ENCODE measurements at regions not wholly inside any gene's neighbourhood (a gene's known extent, or its start where the extent isn't known, plus 50 kb on each side); places are given as distances from the start of the nearest gene placed in this dataset.

DNA sequence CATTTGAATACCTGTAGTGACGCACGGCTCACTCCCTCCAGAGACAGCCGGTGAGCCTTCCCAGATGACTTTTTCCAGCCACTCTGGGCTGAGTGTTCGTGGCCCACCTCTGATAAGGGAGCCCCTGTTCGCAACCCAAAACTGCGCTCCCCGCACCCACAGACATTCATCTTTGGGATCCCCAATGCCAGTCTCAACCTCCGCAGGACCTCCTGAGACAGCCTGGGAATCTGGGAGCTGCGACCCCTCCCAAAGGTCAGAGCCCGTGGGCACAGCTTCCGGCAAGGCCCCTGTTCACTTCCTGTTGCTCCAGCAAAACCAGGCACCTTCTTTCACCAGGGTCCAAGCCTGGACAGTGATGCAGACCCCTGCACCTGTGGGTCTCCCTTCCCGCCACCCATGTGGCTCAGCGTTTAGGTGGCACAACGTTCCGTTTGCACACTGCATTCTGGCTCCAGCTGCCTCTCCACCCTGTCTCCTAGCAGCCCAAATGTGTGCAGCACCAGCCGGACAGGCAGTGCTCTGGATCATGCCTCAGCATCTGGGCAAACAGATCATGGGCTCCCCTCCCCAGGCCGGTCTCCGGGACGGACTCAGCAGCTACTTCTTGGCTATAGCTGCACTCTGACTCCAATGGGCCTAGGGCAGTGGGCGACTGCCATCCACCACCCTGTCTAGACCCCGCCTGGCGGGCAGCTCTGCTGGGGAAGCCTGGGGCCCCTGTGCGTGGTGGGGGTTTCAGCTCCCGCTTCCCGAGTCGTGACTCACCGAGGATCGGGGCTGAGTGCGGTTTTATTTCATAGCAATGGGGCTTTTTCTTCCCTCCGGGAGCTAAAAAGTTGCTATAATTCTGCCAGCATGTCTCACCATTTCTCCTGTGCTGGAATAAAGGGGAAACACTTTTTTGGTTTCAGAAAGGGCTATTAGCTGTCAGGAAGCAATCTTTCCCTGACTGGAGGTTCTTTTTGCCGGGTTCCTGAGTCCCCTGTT is 156.0 kb downstream of the OLFM1 start:
- intact Hi-C loops (cut with micrococcal nuclease): no loop called here
- Mint-ChIP-seq H3K27ac (no peak overlapping the region), H3K4me1 (no peaks in the 10 kb centered on the region), H3K9me3 (ENCODE audit: insufficient read depth) (no peaks in the 10 kb centered on the region), H3K27me3 (peaks cover 15% of the 10 kb centered on the region), H3K4me3 (no peak overlapping the region)
- no peaks in the 10 kb centered on the region for H3K9me3 ChIP-seq (ENCODE audit: control extremely low read depth in 1 of 3, control insufficient read depth in 2 of 3, insufficient read depth in 1 of 3, low read length in 2 of 3)
- WGBS (ENCODE audit: insufficient coverage): 66% methylated on average over 31 of the region's 31 CpGs
- no peak overlapping the region for H2AFZ ChIP-seq (ENCODE audit: insufficient read depth, low read depth, low read length, poor library complexity, severe bottlenecking)
- H3K36me3 ChIP-seq (replicated peaks in 1 of 2; ENCODE audit: control extremely low read depth in 1 of 2, control insufficient read depth in 1 of 2, extremely low read depth in 1 of 2, insufficient read depth in 2 of 2, low read length in 1 of 2): no peaks in the 10 kb centered on the region
- ChIA-PET CTCF (no interaction called here), POLR2A (no interaction called here)
- H3K4me3 ChIP-seq (ENCODE audit: control extremely low read depth in 1 of 5, extremely low read depth in 1 of 5, insufficient read depth in 1 of 5, low read depth in 2 of 5, low read length in 4 of 5): no peak overlapping the region
- no peak overlapping the region for H3K4me2 ChIP-seq (replicated peaks; ENCODE audit: low read depth, low read length, poor library complexity, severe bottlenecking)
- no peaks in the 10 kb centered on the region for H3K79me2 ChIP-seq (ENCODE audit: control insufficient read depth, insufficient read depth, low read length)
- H3K4me1 ChIP-seq (ENCODE audit: control insufficient read depth in 2 of 2, insufficient read depth in 2 of 2, low read length in 2 of 2): no peaks in the 10 kb centered on the region
- H3K9ac ChIP-seq (ENCODE audit: low read length): no peak overlapping the region
- no peak overlapping the region for H3K27ac ChIP-seq (ENCODE audit: low read length in 2 of 2)
- ATAC-seq (ENCODE audit: low read depth) (no peak), DNase-seq (no peak)
- H4K20me1 ChIP-seq (ENCODE audit: control insufficient read depth, insufficient read depth, low read length, poor library complexity, severe bottlenecking): no peaks in the 10 kb centered on the region
- no peaks in the 10 kb centered on the region for H3K27me3 ChIP-seq (replicated peaks in 1 of 4; ENCODE audit: control extremely low read depth in 1 of 4, control insufficient read depth in 3 of 4, insufficient read depth in 4 of 4, low read length in 3 of 4)
- TF ChIP-seq, protein P1, sequence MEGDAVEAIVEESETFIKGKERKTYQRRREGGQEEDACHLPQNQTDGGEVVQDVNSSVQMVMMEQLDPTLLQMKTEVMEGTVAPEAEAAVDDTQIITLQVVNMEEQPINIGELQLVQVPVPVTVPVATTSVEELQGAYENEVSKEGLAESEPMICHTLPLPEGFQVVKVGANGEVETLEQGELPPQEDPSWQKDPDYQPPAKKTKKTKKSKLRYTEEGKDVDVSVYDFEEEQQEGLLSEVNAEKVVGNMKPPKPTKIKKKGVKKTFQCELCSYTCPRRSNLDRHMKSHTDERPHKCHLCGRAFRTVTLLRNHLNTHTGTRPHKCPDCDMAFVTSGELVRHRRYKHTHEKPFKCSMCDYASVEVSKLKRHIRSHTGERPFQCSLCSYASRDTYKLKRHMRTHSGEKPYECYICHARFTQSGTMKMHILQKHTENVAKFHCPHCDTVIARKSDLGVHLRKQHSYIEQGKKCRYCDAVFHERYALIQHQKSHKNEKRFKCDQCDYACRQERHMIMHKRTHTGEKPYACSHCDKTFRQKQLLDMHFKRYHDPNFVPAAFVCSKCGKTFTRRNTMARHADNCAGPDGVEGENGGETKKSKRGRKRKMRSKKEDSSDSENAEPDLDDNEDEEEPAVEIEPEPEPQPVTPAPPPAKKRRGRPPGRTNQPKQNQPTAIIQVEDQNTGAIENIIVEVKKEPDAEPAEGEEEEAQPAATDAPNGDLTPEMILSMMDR (IDR thresholded peaks at IDR 0.05): no peak
- no peak for TF ChIP-seq EZH2 (IDR thresholded peaks at IDR 0.05; ENCODE audit: borderline replicate concordance, insufficient read depth, low read depth, low read length, poor library complexity, severe bottlenecking)
